ENCODE measurements at regions not wholly inside any gene's neighbourhood (a gene's known extent, or its start where the extent isn't known, plus 50 kb on each side); places are given as distances from the start of the nearest gene placed in this dataset.

DNA sequence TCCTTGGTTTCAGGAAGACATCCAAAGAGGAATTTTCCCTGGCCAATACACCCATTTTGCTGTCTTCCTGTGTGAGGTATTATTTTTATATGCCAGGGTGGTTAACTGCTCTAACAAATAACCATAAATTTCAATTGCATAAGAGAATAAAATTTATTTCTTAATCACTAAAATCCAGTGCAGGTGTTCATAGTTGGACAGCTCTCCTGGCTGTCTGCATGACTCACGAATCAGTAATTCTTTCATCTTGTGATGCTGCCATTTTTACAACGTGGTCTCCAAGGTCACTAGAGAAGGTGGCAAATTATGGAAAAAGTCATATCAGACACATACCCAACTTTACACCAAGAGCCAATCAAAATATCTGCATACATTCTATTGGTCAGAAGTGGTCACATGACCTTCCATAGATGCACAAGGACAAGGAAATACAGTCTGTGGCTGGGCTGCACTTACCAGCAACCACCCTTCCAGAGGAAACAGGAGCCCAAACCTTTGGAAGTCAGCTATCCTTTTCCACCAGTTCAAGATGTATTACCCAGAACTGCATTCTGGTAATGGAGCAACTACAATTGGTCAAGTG, 193.5 kb upstream of the PLEKHG7 start:
- TF ChIP-seq ZC3H11A (IDR thresholded peaks at IDR 0.05) = no peak
- TF ChIP-seq, protein P1, sequence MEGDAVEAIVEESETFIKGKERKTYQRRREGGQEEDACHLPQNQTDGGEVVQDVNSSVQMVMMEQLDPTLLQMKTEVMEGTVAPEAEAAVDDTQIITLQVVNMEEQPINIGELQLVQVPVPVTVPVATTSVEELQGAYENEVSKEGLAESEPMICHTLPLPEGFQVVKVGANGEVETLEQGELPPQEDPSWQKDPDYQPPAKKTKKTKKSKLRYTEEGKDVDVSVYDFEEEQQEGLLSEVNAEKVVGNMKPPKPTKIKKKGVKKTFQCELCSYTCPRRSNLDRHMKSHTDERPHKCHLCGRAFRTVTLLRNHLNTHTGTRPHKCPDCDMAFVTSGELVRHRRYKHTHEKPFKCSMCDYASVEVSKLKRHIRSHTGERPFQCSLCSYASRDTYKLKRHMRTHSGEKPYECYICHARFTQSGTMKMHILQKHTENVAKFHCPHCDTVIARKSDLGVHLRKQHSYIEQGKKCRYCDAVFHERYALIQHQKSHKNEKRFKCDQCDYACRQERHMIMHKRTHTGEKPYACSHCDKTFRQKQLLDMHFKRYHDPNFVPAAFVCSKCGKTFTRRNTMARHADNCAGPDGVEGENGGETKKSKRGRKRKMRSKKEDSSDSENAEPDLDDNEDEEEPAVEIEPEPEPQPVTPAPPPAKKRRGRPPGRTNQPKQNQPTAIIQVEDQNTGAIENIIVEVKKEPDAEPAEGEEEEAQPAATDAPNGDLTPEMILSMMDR (IDR thresholded peaks at IDR 0.05) = no peak
- no peak for TF ChIP-seq POLR2A (IDR thresholded peaks at IDR 0.05; ENCODE audit: low read length)

Measured in A549 (cell line).